NOMO-1 treated with dmso at 0.1 percent for 144 hours (cell line): ENCODE measurements at regions not wholly inside any gene's neighbourhood (a gene's known extent, or its start where the extent isn't known, plus 50 kb on each side); places are given as distances from the start of the nearest gene placed in this dataset.
"Not testable (repeated sequence)": the region's sequence is repeated elsewhere in the genome, so short reads cannot be mapped to it uniquely, and the experiment has no call there.

Experiments
- DNase-seq: peaks from one replicate; lab custom pipeline; 2025; ENCODE audit not compliant: unreplicated experiment; lab: John Stamatoyannopoulos, UW

- no peak for DNase-seq
These were observed 58.2 kb downstream of the RPRM start for GRCh38 chr2:153420394-153420793.

DNA sequence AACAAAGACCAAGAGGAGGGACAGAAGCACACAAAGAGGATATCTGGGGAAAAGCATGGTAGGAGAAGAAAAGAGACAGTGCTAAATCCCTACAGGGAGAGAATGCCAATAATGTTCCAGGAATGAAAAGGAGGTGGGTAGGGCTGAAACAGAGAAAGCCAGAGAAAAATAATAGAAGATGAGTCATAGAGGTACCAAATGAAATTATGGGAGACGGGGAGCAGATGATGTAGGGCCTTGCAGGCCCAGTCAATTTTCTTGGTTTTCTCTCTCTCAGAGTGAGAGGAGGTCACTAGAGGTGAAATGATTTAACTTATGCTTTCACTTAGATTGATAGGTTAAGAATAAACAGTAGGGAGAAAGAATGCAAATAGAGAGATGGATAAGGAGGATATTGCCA lies 61.5 kb downstream of the RPRM start:
- DNase-seq: no peak

- no peak for DNase-seq
These were observed 62.5 kb downstream of the RPRM start for GRCh38 chr2:153416071-153416470.

GRCh38 chr2:153408710-153409385 lies 69.7 kb downstream of the RPRM start:
- DNase-seq: no peak

DNA sequence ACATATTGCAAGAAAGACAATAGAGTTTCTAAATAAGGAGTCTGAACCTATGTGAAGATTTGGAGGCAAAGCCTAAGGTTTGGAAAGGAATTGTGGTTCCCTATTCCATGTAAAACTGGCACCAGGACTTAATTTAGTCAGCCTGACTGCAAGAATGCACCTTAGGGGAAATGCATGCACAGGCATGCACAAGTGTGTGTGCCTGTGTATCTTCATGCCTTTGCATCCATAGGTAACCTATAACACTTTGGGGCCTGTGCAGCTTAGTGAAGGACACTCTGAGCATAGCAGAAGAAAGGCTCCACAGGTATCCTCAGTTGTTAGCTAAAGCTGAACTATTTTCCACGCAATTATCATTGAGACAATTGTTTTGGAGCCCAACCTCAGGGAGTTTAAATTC lies 73.4 kb downstream of the RPRM start:
- DNase-seq: no peak

DNA sequence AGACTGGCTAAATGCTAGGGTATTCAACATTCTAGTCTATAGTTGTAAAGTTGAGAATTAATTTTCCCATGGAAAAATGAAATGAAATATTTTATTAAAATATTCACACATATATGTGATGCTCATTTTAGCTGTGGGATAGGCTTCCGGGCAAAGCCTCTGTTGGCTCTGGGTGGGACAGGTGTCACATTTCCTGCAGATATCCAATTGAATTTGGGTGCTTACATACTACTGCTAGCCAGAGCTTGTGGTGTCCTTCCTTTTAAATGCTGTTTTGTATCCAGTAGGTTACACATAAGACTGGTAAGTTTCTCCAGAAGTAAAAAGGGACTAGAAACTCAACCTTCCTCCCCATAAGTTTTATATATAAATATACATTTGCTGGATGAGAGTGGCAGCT lies 73.8 kb downstream of the RPRM start:
- DNase-seq: no peak

DNA sequence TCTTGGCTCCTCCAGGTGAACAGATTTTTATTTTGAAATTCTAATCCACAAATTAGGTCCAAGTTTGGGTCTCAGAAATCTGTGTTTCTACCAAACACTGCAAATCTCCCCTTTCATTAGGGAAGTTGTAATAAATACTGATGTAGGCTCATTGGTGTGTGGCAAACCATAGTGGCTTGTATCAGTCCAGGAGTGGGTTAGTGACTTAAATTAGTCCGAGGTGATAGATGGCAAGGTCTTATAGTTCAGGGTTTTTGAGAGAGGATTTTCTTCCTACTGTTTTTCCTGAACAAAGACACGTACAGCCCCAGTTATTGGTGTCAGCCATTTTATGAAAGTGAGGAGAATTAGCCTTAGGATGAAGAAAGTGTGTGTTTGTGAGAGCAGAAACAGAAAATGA lies 74.6 kb downstream of the RPRM start:
- no peak for DNase-seq

DNA sequence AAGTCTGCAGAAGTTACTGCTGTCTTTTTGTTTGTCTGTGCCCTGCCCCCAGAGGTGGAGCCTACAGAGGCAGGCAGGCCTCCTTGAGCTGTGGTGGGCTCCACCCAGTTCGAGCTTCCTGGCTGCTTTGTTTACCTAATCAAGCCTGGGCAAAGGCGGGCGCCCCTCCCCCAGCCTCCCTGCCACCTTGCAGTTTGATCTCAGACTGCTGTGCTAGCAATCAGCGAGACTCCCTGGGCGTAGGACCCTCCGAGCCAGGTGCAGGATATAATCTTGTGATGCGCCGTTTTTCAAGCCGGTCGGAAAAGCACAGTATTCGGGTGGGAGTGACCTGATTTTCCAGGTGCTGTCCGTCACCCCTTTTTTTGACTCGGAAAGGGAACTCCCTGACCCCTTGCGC lies 75.2 kb downstream of the RPRM start:
- DNase-seq: not testable (repeated sequence)

GRCh38 chr2:153394686-153395085 lies 83.9 kb downstream of the RPRM start:
- no peak for DNase-seq

DNA sequence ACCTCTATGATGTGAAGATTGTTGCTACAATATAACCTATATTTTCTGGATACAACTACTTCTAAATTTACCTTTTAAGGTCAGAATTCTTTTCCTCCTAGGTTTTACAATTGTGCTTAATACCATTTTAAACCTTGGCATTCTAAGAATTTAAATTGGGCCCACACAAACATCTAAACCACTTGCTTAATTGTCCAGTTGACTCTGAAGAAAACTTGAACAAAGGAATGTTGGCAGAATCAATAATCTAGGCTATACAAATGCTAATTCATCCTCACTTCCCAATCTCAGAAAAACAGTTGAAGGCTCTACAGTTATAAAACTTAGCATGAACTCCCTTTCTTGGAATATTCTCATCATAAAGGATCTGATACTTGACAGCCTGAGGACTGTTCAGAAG lies 84.3 kb downstream of the RPRM start:
- DNase-seq: no peak

GRCh38 chr2:153393518-153393917 lies 85.0 kb downstream of the RPRM start:
- DNase-seq: no peak

- no peak for DNase-seq
These were observed 87.4 kb downstream of the RPRM start for GRCh38 chr2:153391131-153391530.

DNA sequence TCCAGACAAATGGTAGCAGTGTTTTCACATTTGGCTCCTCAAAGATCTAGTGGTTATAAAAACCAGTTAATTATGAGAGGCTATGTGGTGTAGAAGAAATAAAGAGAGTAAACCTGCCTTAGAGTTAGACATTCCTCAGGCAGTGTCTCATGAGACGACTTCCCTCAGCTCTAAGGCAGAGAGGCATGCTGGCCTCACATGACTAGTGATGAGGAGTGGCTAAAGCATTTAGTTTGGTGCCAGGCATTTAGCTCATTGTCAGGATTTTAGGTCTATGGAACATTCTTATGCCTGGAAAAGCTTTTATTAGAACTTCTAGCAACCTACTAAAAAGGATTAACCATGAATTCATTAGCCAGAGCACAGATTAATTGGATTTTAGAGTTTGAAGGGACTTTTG lies 90.3 kb downstream of the RPRM start:
- DNase-seq: no peak

- DNase-seq: no peak
These were observed 91.4 kb downstream of the RPRM start for GRCh38 chr2:153387203-153387602.

DNA sequence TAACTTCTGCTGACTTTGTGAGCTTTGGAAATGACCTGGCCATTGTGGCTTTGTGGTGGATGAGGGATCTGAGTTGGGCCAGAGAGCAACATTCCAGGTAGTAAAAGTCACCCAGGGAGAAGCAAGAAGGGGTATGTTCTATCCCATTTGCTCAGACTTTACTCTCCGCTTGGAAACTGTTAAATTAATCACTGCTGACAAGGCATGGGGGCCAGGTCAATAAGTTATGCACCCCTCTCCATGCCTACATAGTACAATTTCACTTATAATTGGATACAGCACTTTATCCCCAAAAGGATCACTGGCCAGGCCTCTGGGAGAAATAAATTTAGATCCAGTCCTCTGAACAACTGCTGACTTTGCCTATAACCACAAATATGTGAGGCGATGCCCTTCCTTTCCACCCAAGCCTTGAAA lies 92.1 kb downstream of the RPRM start:
- DNase-seq: no peak

- DNase-seq: no peak
These were observed 104.9 kb downstream of the RPRM start for GRCh38 chr2:153373510-153374279.

DNA sequence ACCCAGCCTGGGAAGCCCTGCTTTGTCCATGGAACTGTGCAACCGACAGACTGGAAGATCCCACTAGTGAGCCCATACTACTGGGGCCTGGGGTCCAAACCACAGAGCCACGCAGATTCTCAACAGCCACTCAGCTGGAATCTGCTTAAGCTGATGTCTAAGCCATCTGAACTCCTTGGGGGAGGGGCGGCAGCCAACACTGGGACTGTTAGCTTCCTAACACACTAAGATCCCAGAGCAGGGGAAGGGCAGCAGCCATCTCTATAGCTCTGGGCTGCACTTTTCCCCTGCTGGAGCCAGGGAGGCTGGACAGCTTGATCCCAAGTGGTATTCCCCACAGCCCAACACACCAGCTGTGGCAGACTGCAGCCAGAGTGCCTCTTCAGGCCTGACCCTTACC lies 118.3 kb downstream of the RPRM start:
- DNase-seq: no peak

- DNase-seq: no peak
These were observed 124.2 kb downstream of the RPRM start for GRCh38 chr2:153354377-153354776.

DNA sequence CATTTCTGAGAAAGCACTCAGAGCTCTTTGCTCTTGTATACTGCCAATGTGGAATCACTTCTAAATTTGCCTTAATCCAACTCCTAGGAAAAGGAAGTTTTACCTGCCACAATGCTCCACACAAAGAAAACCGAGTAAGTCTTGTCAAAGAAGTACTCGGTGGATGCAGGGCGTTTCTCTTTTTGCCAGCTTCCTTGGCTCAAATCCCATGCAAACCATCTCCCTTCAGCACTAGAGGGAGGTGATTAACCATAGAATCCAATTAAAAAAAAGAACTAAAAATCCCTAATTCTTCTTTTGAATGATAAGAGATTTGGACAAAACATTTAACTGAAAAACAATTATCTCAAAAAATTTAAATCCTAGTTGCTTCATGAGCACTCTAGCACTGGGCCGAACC lies 129.0 kb downstream of the RPRM start:
- no peak for DNase-seq

DNA sequence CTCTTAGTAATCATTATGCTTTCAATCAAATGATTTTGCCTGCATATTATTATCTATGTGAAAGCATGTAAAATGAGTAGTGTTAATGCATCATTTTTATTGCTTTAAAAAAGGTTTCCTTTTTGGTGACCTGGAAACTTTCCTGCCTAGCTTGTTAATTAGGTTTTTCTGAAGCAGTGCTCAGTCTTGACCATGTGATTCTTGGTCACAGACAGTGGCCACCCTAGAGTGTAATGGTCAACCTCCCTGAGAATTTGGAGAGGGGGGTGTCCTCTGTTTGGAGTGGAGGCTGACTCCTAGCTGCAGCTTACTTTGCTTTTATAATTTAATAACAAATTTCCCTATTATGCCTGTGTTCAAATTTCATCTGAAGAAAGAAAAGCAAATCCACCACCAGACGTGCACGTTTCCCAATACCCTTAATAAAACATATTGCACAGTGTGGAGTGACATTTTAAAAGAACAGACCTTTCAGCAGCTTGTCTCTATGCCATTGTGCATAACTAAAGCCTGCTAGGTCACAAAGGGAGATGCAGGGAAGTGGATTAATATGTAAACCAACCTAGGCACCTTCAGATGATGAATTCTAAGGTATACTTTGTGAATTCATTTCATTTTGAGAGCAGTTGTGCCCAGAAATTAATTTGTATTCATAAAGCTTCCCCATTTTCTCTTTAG lies 130.6 kb downstream of the RPRM start:
- DNase-seq: no peak

DNA sequence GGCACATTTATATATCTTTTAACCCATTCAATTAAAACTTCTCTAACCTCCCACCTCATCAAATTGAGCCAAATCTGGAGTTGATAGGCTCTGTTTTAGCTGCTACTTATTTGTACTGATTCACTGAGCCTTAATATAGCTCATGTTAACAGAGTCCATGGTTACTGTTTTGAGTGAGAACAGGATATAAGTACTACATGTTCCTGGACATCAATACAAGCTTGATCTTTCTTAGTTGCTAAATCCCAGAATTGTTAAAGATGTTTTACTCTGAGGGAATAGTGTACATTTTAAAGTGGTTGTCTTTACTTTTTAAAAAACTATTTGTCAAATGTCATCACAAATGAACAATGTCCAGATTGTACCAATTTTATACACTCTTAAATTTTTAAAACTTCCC lies 157.7 kb downstream of the RPRM start:
- no peak for DNase-seq

GRCh38 chr2:153311432-153311831 lies 167.1 kb downstream of the RPRM start:
- no peak for DNase-seq
